MCF 10A (cell line): ENCODE measurements at regions not wholly inside any gene's neighbourhood (a gene's known extent, or its start where the extent isn't known, plus 50 kb on each side); places are given as distances from the start of the nearest gene placed in this dataset.

Experiments
- BruUV-seq: library from RNA; stranded (reverse); fragments of 400-500 nt; replicated peaks from 2 replicates; lab custom pipeline; 2021; lab: Mats Ljungman, UMichigan
- CTCF ChIA-PET: fragments of 300-600 bp; sonication (Branson Sonifier 250); formaldehyde crosslinking; extraction: SDS; loops from one replicate; lab custom pipeline; 2021; ENCODE audit warnings: antibody characterized with exemption, inconsistent platforms; lab: Yijun Ruan, JAX
- POLR2A ChIA-PET: fragments of 300-600, 350-650 bp; sonication (Branson Sonifier 250); formaldehyde crosslinking; extraction: SDS; loops from one replicate; lab custom pipeline; 2020; ENCODE audit warnings: antibody characterized with exemption, inconsistent platforms; lab: Yijun Ruan, JAX
- DNase-seq: peaks from one replicate; pipeline ENCODE4 v3.0.0-alpha.2; 2018; ENCODE audit not compliant: unreplicated experiment
- H3K27ac Mint-ChIP-seq: one replicate; pipeline ENCODE4 v1.8.0; 2022; ENCODE audit warnings: mild to moderate bottlenecking, low read depth, mixed read lengths; ENCODE audit not compliant: unreplicated experiment
- H3K27me3 Mint-ChIP-seq: one replicate; pipeline ENCODE4 v1.8.0; 2022; ENCODE audit warnings: mixed read lengths; ENCODE audit not compliant: insufficient read depth, unreplicated experiment
- H3K36me3 Mint-ChIP-seq: one replicate; pipeline ENCODE4 v1.8.0; 2022; ENCODE audit warnings: mild to moderate bottlenecking, moderate library complexity, mixed read lengths; ENCODE audit not compliant: insufficient read depth, unreplicated experiment
- H3K4me1 Mint-ChIP-seq: one replicate; pipeline ENCODE4 v1.8.0; 2022; ENCODE audit warnings: mixed read lengths; ENCODE audit not compliant: insufficient read depth, unreplicated experiment
- H3K4me3 Mint-ChIP-seq: one replicate; pipeline ENCODE4 v1.8.0; 2022; ENCODE audit warnings: mild to moderate bottlenecking, moderate library complexity, mixed read lengths; ENCODE audit not compliant: unreplicated experiment
- H3K9me3 Mint-ChIP-seq: one replicate; pipeline ENCODE4 v1.8.0; 2022; ENCODE audit warnings: mixed read lengths; ENCODE audit not compliant: unreplicated experiment
- intact Hi-C: fragments of 100-400 bp; cut with micrococcal nuclease; formaldehyde crosslinking; loops from 2 replicates; pipeline ENCODE4 v1.14.1; 2022
- TF ChIP-seq, protein P1 (sequence below): fragments of 200-600 bp; IDR thresholded peaks from one replicate; pipeline ENCODE4 v1.8.0; 2022; ENCODE audit warnings: antibody characterized with exemption, mild to moderate bottlenecking; ENCODE audit not compliant: unreplicated experiment

DNA sequence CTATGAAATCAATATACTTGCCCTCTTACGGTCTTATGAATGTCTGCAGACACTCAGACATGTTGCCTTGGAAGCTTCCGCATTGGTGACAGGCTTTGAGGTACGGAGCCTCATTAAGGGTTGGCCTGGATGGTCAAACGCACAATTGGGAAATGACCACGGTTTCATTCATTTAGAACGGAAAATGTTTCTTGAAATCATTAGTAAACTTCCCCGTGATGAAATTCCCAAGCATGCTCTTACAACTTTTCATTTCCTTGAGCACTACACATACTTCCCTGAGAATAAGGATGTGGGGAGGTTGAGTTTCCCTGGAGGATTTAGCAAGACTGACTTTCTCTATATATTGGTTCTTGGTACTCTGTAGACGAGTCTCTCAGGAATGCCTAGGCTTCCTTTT lies 146.3 kb downstream of the HLX start:
- H3K9me3 Mint-ChIP-seq = no peaks in the 10 kb centered on the region
- no peak overlapping the region for H3K4me3 Mint-ChIP-seq
- peaks cover 11% of the 10 kb centered on the region for H3K4me1 Mint-ChIP-seq
- H3K27me3 Mint-ChIP-seq = no peaks in the 10 kb centered on the region
- no peaks in the 10 kb centered on the region for H3K36me3 Mint-ChIP-seq
- intact Hi-C loops = no loop called here
- TF ChIP-seq, protein P1, sequence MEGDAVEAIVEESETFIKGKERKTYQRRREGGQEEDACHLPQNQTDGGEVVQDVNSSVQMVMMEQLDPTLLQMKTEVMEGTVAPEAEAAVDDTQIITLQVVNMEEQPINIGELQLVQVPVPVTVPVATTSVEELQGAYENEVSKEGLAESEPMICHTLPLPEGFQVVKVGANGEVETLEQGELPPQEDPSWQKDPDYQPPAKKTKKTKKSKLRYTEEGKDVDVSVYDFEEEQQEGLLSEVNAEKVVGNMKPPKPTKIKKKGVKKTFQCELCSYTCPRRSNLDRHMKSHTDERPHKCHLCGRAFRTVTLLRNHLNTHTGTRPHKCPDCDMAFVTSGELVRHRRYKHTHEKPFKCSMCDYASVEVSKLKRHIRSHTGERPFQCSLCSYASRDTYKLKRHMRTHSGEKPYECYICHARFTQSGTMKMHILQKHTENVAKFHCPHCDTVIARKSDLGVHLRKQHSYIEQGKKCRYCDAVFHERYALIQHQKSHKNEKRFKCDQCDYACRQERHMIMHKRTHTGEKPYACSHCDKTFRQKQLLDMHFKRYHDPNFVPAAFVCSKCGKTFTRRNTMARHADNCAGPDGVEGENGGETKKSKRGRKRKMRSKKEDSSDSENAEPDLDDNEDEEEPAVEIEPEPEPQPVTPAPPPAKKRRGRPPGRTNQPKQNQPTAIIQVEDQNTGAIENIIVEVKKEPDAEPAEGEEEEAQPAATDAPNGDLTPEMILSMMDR = no peak
- BruUV-seq = no TSS peak
- DNase-seq = no peak
- POLR2A ChIA-PET = interaction anchor here (0.8 to 1.7 kb wide), 3 partner anchors 8 to 37 kb away, joined by 3 to 5 read pairs (median 4); no protein-coding TSS in a partner anchor
- CTCF ChIA-PET = interaction anchor here (0.6 to 3.2 kb wide), 4 partner anchors 10 to 410 kb away, joined by 3 to 14 read pairs (median 3); no protein-coding TSS in a partner anchor
- no peak overlapping the region for H3K27ac Mint-ChIP-seq

DNA sequence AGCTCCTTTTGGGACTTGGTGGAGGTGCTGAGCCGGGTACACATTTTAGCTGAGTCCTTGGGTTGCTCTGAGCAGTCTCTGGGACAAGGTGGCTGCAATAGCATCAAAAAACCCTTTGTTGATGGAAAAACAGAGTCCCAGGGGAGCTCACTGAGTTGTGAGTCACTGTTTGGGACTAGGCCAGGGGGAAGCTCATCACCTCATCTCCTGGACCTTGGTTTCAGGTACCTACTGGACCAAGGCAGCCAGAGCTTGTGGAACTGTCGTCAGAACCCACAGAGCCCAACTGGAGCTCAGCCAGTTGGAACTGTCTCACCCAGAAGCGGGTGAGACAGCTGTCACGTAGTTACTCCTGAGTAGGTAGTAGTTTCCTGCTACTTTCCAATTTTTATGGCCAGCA lies 146.7 kb downstream of the HLX start:
- ChIA-PET POLR2A (interaction anchor here (0.8 to 1.0 kb wide), 2 partner anchors 9 to 37 kb away, joined by 3 to 4 read pairs; no protein-coding TSS in a partner anchor), CTCF (interaction anchor here (0.6 to 3.2 kb wide), 6 partner anchors 9 to 409 kb away, joined by 3 to 14 read pairs (median 3); no protein-coding TSS in a partner anchor)
- DNase-seq = peak; percentile 80
- BruUV-seq = no TSS peak
- no peak overlapping the region for H3K27ac Mint-ChIP-seq
- TF ChIP-seq, protein P1 = no peak
- no peak overlapping the region for H3K4me3 Mint-ChIP-seq
- peaks cover 11% of the 10 kb centered on the region for H3K4me1 Mint-ChIP-seq
- H3K27me3 Mint-ChIP-seq = no peaks in the 10 kb centered on the region
- intact Hi-C loops = no loop called here
- H3K36me3 Mint-ChIP-seq = no peaks in the 10 kb centered on the region
- H3K9me3 Mint-ChIP-seq = no peaks in the 10 kb centered on the region

DNA sequence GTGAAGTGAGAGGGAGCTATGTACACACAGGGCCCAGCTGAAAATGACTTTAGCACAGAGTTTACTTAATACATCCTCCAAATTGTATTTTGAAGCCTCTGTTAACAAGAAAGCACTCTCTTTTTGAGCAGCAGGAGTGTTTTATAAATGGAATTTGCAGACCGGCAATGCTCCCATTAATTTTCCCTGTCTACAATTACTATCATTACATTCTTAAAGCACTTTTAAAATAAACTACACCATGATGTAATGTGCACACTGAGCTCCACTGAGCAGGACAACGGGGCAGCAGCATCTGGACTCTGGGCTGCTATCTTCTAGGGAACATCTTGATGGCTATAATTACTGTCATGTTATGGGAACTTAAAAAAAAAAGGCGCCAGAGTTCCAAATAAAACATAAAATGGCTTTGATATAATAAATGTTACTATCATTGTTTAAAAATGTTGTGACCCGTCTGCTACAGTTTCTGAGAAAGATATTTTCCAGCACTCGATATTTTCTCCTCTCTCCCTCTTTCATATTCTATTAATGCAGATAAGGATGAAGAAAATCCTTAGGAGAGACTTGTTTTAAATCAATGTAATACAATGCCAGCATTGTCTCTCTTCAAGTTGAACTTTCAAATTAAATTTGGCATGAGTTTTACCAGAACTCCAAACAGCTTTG lies 150.9 kb downstream of the HLX start:
- intact Hi-C loops = no loop called here
- Mint-ChIP-seq H3K4me3 (no peak overlapping the region), H3K4me1 (peaks cover 12% of the 10 kb centered on the region), H3K27ac (no peak overlapping the region), H3K27me3 (no peaks in the 10 kb centered on the region), H3K36me3 (no peaks in the 10 kb centered on the region), H3K9me3 (no peaks in the 10 kb centered on the region)
- CTCF ChIA-PET = interaction anchor here (0.9 kb wide), 1 partner anchor 111 kb away, joined by 3 read pairs; no protein-coding TSS in a partner anchor
- DNase-seq = no peak
- no TSS peak for BruUV-seq
- POLR2A ChIA-PET = no interaction called here
- TF ChIP-seq, protein P1 = no peak

DNA sequence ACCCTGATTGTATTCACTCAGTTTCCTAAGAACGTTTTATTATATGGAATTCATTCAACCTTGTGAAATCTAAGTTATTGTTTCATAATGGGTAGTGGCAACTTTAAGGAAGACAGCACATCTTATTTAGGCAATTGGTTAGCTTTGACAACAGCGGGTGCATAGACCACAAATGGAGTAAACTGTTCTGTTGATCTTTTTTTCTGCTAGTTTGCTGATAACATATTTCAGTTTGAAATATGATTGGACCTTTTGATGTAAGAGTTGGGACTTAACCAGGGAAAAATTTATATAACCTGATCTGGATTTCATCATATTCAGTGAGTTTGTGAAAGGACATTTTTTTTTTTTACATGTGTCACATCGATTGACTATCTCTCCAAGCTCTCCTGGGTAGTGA lies 151.7 kb downstream of the HLX start:
- Mint-ChIP-seq H3K36me3 (no peaks in the 10 kb centered on the region), H3K27me3 (no peaks in the 10 kb centered on the region), H3K9me3 (no peaks in the 10 kb centered on the region), H3K4me1 (peaks cover 10% of the 10 kb centered on the region), H3K27ac (no peak overlapping the region), H3K4me3 (no peak overlapping the region)
- no peak for DNase-seq
- TF ChIP-seq, protein P1 = no peak
- ChIA-PET POLR2A (no interaction called here), CTCF (no interaction called here)
- BruUV-seq = no TSS peak
- intact Hi-C loops = no loop called here
